Uterus (tissue), 3 donors: ENCODE measurements at regions not wholly inside any gene's neighbourhood (a gene's known extent, or its start where the extent isn't known, plus 50 kb on each side); places are given as distances from the start of the nearest gene placed in this dataset.

ENCODE experiments used
- DNase-seq, 2 donors: peaks; one replicate each; pipeline ENCODE4 v3.0.0-alpha.2; 2019 to 2020
- H3K27ac ChIP-seq, 2 donors: fragments of 200-600 bp; sonication (generic); 1 replicate in 1 of 2; 2 replicates in 1 of 2; pipeline ENCODE4 v1.5.1; 2016 to 2018
- H3K27me3 ChIP-seq, 2 donors: fragments of 200-600 bp; sonication (generic); one replicate each; pipeline ENCODE4 v1.5.1; 2018 to 2019; ENCODE audit warnings: control low read depth in 1 of 2
- H3K36me3 ChIP-seq, 2 donors: fragments of 200-600 bp; sonication (generic); one replicate each; pipeline ENCODE4 v1.5.1; 2019; ENCODE audit warnings: control low read depth in 1 of 2
- H3K4me1 ChIP-seq, 2 donors: fragments of 200-600 bp; sonication (generic); one replicate each; pipeline ENCODE4 v1.5.1; 2018 to 2019; ENCODE audit warnings: control low read depth in 1 of 2
- H3K4me3 ChIP-seq, 2 donors: fragments of 200-600 bp; sonication (generic); 1 replicate in 1 of 2; 2 replicates in 1 of 2; pipeline ENCODE4 v1.5.1; 2018 to 2019; ENCODE audit warnings: mild to moderate bottlenecking in 1 of 2
- H3K9me3 ChIP-seq, 2 donors: fragments of 200-600 bp; sonication (generic); one replicate each; pipeline ENCODE4 v1.5.1; 2019; ENCODE audit warnings: control low read depth in 1 of 2
- CTCF ChIP-seq, 4 experiments: fragments of 200-600 bp in 2 of 4; fragments of 450-650 bp in 2 of 4; sonication (generic) in 2 of 4; IDR thresholded peaks; one replicate each; pipeline ENCODE4 v1.5.1; 2016 to 2019; ENCODE audit warnings: antibody characterized with exemption in 4 of 4, mild to moderate bottlenecking in 2 of 4, moderate library complexity in 1 of 4
- POLR2A ChIP-seq, 2 donors: fragments of 450-650 bp; IDR thresholded peaks; one replicate each; pipeline ENCODE4 v1.6.1; 2016; ENCODE audit warnings: antibody characterized with exemption in 2 of 2, mild to moderate bottlenecking in 1 of 2, moderate library complexity in 1 of 2
- intact Hi-C: fragments of 100-400 bp; cut with DNase I; formaldehyde crosslinking; loops from one replicate; pipeline ENCODE4 v1.15.1; 2023; ENCODE audit warnings: low total_unique reads
- donor health status: DM: yes; HTN: yes; CAD: no.

- H3K27me3 ChIP-seq, result no peaks in the 10 kb centered on the region
Measured at GRCh38 chr9:30670805-30671562, 1713.5 kb upstream of the ACO1 start.

GRCh38 chr9:30673132-30673531 lies 1711.3 kb upstream of the ACO1 start:
- no peaks in the 10 kb centered on the region for H3K27me3 ChIP-seq
- no peaks in the 10 kb centered on the region for H3K36me3 ChIP-seq
- TF ChIP-seq POLR2A (IDR thresholded peaks at IDR 0.05) (no peak), CTCF (IDR thresholded peaks at IDR 0.05) (no peak)
- H3K4me3 ChIP-seq, result no peak overlapping the region
- intact Hi-C loops, result no loop called here
- no peak overlapping the region for H3K27ac ChIP-seq
- H3K4me1 ChIP-seq, result no peaks in the 10 kb centered on the region
- DNase-seq, result no peak
- no peaks in the 10 kb centered on the region for H3K9me3 ChIP-seq

More at GRCh38 chr9:30670805-30671562, 1713.5 kb upstream of the ACO1 start:
- Histone ChIP-seq H3K9me3 (no peaks in the 10 kb centered on the region), H3K4me1 (no peaks in the 10 kb centered on the region), H3K4me3 (no peak overlapping the region), H3K36me3 (no peaks in the 10 kb centered on the region), H3K27ac (no peak overlapping the region)
- no peak for TF ChIP-seq CTCF (IDR thresholded peaks at IDR 0.05)
- no peak for TF ChIP-seq POLR2A (IDR thresholded peaks at IDR 0.05)
- intact Hi-C loops, result no loop called here
- no peak for DNase-seq

GRCh38 chr9:30676651-30677050 lies 1707.8 kb upstream of the ACO1 start:
- TF ChIP-seq CTCF (IDR thresholded peaks at IDR 0.05), result no peak
- H3K36me3 ChIP-seq, result no peaks in the 10 kb centered on the region
- no peak for DNase-seq
- no peaks in the 10 kb centered on the region for H3K9me3 ChIP-seq
- H3K4me3 ChIP-seq, result no peak overlapping the region
- H3K27me3 ChIP-seq, result no peaks in the 10 kb centered on the region
- H3K4me1 ChIP-seq, result no peaks in the 10 kb centered on the region
- H3K27ac ChIP-seq, result no peak overlapping the region
- intact Hi-C loops, result no loop called here

- Histone ChIP-seq H3K4me1 (no peaks in the 10 kb centered on the region), H3K36me3 (no peaks in the 10 kb centered on the region), H3K27ac (no peak overlapping the region), H3K9me3 (no peaks in the 10 kb centered on the region), H3K4me3 (no peak overlapping the region), H3K27me3 (no peaks in the 10 kb centered on the region)
- TF ChIP-seq POLR2A (IDR thresholded peaks at IDR 0.05), result no peak
- TF ChIP-seq CTCF (IDR thresholded peaks at IDR 0.05), result no peak
- DNase-seq, result no peak
- intact Hi-C loops, result no loop called here
Measured at GRCh38 chr9:30677221-30677620, 1707.2 kb upstream of the ACO1 start.

- H3K4me1 ChIP-seq, result no peaks in the 10 kb centered on the region
- intact Hi-C loops, result no loop called here
- no peak for DNase-seq
- no peak for TF ChIP-seq CTCF (IDR thresholded peaks at IDR 0.05)
- no peak for TF ChIP-seq POLR2A (IDR thresholded peaks at IDR 0.05)
- no peaks in the 10 kb centered on the region for H3K36me3 ChIP-seq
- H3K9me3 ChIP-seq, result no peaks in the 10 kb centered on the region
- H3K27ac ChIP-seq, result no peak overlapping the region
- H3K27me3 ChIP-seq, result no peaks in the 10 kb centered on the region
- H3K4me3 ChIP-seq, result no peak overlapping the region
Measured at GRCh38 chr9:30688801-30689200, 1695.6 kb upstream of the ACO1 start.
